Fibroblast of skin of back (primary cell): ENCODE measurements at regions not wholly inside any gene's neighbourhood (a gene's known extent, or its start where the extent isn't known, plus 50 kb on each side); places are given as distances from the start of the nearest gene placed in this dataset.

ENCODE experiments used
- DNase-seq: peaks from one replicate; pipeline ENCODE4 v3.0.0-alpha.2; 2013

DNA sequence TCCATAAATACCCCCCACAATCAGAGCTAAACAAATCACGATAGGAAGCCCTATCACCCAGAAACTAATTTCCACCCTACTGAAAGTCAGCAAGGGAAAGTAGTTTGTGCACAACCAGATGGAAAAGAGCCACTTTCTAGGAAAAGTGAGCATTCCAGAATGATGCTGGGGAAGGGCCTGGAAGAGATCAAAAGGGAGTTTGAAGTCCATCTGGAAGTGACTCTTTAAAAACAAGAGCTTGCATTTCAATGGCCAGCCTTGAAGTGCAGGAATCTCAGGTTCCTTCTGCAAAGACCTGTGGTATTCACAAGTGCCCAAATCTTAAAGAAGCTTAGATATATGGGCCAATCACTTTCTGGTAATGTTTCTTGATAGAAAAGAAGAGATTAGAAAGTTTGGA, 97.0 kb upstream of the LDB2 start:
- DNase-seq = no peak

DNA sequence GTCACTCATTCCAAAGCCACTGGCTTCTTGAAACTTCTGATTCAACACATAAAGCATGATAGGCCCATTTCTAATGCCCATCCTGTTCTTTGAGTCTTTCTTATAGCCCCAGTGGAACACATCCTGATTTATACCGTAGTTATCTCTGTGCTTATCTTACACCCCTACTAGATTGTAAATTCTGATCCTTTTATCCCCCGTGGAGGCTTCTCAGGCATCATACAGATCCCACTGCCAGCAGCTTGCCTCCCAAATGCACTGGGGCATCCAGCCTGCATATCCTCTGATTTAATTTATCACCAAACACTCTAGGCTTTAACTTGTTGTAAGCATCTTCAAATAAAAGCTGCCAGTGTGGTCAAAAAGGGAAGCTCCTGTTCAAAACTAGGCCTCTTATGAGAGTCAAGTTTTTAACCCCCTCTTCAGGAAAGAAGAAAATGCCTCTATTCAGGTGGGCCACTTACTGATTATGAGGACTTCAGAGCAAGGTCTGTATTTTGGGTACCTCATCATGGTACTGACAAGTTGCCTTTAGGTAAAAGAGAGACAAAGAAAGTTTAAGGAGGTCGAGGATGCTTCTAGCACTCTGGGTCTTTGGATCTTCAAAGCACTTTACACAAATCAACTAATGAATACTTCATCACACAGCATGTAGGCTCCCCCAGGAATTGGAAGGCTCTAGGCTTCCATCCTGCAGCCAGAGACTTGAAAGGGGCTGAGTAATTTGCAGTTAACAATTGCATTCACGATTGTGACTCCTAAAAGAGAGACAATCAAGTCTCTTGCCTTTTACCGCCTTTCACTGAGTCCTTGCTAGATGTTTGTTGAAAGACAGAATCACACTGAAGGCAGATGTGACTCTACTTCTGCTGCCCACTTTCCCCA, 95.8 kb upstream of the LDB2 start:
- DNase-seq = no peak

DNA sequence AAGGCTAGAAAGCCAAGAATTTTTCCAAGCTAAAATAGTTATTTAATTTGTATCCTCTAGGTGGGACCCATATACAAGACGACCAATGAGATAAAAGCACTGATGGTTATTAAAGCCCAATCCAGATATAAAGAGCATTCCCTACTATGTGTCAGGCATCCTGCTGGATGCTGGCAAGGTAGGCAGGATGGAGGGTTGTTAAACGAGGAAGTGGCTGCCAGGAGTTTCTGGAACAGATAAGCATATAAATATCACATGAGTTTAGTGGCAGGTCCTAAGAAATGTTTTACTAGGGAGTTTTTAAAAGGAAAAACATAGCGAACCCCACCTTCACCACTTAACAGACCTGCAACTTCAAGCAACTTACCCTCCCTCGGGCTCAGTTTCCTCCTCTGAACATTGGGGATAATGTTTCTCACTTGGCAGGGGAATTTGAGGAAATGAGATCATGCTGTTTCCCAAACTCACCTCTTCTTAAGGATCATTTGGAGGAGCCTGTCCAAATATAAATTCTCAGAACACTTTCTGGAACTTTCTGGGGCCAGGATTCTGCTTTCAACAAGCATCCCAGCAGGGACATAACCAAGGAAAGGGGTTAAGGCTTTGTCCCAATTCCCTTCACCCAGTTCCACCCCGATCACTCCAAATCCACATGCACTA, 94.3 kb upstream of the LDB2 start:
- no peak for DNase-seq

DNA sequence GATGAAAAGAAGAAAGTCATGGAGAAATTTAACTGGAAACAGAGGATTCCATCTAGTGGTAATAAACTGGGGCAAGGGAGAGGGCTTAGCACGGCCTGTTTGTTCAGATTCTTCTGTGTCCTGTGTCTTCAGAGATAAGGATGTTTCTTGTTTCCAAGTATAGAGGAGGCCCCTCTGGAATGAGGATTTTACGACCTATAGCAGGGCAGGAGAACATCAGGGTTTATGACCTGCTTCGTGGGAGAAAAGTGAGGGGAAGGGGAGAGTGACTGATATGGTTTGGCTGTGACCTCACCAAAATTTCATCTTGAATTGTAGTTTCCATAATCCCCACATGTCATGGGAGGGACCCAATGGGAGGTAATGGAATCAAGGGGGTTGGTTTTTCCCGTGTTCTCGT, 93.0 kb upstream of the LDB2 start:
- no peak for DNase-seq

DNA sequence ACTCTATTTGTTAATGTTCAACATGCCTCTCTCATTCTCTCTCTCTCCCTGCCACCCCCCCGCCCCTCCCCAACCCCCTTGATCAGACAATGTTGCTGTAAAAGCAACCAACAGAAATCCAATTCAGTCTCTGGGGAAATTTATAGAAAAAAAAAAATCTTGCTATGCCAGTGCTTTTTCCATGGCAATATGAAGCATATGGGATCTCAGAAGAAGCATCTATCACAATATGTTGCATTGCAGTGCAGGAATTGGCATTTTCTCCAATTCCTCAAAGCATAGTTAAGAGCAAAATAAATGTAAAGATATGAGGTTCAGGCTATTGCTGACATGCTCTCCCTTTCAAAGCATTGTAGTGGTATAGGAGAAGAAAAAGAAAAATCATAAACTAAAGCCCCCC, 90.9 kb upstream of the LDB2 start:
- no peak for DNase-seq

DNA sequence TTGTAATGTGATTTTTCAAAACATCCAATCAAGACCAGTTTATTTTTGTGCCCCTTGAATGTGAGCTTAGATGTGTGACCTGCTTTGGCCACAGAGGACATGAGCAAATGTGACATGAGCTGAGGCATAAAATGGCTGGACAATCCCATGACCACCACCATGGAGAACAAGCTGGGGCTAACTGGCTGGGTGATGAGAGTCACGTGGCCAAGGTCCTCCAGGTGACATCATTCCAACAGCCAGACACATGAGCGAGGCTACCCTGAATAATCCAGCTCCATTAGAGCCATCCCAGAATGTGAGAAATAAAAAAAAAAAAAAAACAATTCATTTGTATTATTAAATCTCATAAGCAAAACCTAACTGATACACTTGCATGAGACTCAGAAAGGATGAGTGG, 90.4 kb upstream of the LDB2 start:
- DNase-seq = no peak

DNA sequence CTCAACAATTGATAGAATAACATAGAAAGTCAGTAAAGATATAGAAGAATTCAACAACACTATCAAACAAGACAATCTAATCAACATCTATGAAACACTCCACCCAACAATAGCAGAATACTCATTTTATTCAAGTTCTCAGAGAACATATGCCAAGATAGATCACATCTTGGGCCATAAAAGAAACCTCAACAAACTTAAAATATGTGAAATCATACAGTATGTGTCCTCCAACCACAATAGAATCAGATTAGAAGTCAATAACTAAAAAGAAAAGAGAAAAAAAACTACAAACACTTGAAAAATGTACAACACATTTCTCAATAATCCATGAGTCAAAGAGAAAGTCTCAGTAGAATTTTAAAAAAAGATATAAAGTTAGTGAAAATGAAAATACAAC, 78.6 kb upstream of the LDB2 start:
- no peak for DNase-seq

DNA sequence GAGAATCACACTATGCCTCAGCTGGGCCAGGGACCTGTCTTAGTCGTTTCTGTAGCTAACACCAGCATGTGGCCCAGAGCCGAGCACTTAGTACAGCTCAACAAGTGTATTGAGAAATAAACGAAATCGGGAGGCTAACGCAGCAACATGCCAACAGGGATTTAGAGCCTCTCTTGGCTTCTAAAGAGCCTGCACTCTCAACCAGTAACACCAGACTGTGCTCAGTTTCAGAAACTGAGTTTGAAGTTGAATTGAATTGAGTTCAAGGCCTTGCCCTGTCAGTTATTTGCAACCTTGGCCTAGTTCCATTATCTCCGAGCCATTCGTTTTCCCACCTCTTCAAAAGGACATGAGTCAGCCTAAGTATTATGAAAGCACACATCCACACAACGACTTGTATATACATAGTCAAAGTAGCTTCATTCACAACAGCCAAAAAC, 71.3 kb upstream of the LDB2 start:
- DNase-seq = peak; percentile 32

DNA sequence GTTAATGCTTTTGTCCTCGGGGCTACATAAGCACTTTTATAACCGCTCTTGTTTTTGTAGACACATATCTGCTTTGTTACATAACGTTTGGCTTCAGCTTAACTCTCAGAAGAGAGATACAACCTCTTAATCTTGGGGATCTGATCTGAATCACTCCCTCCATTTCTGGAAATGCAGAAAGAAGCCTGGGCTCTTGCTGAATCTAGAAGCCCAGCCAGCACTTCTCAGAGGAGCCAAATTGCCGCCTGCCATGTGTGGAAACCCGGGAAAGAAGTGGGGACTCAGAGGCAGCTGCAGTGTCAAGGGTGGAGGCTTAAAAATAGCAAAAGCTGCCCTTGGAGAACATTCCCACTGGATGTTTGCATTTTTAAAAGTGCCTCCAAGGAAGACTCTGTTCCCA, 69.3 kb upstream of the LDB2 start:
- DNase-seq = peak; percentile 35

DNA sequence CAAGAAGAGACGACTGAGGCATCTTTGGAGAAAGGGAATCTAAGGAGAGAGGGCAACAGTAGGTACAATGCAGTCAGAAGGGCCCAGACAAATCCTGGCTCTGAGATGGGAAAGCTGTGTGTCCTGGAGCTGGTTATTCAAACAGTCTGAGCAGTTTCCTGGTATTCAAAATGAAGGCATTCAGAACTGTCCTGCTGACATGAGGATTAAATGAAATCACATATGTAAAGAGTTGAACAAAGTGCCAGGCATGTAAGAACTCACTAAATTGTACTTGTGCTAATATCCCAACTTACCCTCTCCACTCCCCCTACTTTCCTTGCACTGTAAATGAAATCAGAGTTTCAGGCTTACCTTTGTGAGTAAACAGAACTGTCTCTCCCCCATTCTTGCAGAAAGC, 60.9 kb upstream of the LDB2 start:
- no peak for DNase-seq

DNA sequence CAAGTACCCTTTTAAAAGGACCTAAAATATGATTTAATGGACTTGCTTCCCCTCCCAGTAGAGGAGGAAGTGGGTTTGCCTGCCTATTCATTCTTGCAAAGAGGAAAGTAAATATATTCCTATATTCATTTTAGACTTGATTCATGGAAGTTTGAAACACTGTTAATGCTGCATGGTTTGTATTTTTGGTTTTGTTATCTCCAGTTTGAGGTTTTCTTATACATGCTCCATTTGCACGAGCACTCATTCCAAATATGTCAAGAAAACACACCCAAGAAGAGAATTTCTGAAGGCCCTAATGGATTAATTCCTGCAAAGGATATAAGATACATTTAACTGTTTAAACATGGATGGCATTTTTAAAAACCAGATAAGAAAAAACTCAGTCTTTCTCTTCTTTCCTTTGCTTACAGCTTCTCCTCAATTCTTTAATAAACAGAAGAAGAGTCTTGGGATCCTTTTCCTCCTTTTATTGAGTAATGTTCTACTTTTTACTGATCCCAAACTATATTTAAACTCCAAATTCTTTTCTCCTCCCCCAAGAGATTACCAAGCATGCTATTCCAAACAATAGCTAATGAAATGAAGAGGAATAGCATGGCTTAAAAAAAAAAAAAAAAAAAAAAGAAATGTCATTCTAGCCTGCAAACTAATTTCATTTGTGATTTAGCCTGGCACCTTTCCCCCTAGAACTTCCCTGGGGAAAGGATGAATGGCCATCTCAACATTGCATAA, 54.6 kb upstream of the LDB2 start:
- peak; percentile 58 for DNase-seq

DNA sequence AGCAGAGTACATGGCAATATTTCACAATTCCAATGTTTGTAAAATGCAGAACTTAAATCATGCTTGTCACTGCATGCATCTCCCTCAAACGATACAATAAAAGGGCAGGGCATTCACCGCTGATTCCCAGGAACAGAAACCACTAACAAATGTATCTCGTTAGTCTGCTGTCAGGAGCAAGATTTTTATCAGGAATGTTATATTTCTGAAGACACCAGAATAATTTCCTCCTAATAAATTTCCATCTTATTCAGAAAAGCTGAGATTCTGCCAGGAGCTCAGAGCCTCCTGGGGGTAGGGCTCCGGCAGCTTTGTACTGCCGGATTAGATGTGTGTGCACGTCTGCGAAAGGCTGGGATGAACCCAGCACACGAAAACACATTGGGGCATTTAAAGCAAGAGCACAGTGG, 54.0 kb upstream of the LDB2 start:
- DNase-seq = no peak
